Central memory CD8-positive, alpha-beta T cell (primary cell): ENCODE measurements at regions not wholly inside any gene's neighbourhood (a gene's known extent, or its start where the extent isn't known, plus 50 kb on each side); places are given as distances from the start of the nearest gene placed in this dataset.
"Not testable (repeated sequence)": the region's sequence is repeated elsewhere in the genome, so short reads cannot be mapped to it uniquely, and the experiment has no call there.

Experiments used
- ATAC-seq: fragments of 150-1000 bp; cut with Tn5 transposase; replicated peaks from 2 replicates; pipeline ENCODE4 v1.10.0; 2022; ENCODE audit warnings: mild to moderate bottlenecking, moderate FRiP score, moderate number of reproducible peaks; ENCODE audit not compliant: poor library complexity, severe bottlenecking; ENCODE audit errors: extremely low read depth
- DNase-seq, 2 donors: peaks; one replicate each; pipeline ENCODE4 v3.0.0; 2021; ENCODE audit warnings: low spot score in 2 of 2
- H3K27ac Mint-ChIP-seq: one replicate; pipeline ENCODE4 v1.8.0; 2022; ENCODE audit warnings: low read depth, mild to moderate bottlenecking, moderate library complexity, mixed read lengths
- H3K27me3 Mint-ChIP-seq: one replicate; pipeline ENCODE4 v1.8.0; 2022; ENCODE audit warnings: mixed read lengths
- H3K36me3 Mint-ChIP-seq: one replicate; pipeline ENCODE4 v1.8.0; 2022; ENCODE audit warnings: mild to moderate bottlenecking, moderate library complexity, mixed read lengths; ENCODE audit not compliant: insufficient read depth
- H3K4me1 Mint-ChIP-seq: one replicate; pipeline ENCODE4 v1.8.0; 2022; ENCODE audit warnings: mixed read lengths
- H3K4me3 Mint-ChIP-seq: one replicate; pipeline ENCODE4 v1.8.0; 2022; ENCODE audit warnings: mild to moderate bottlenecking, moderate library complexity, mixed read lengths
- H3K9me3 Mint-ChIP-seq: one replicate; pipeline ENCODE4 v1.8.0; 2022; ENCODE audit warnings: mixed read lengths

GRCh38 chr14:19096876-19097275, 129.6 kb downstream of the POTEM start:
- H3K4me3 Mint-ChIP-seq, ATAC-seq, H3K27me3 Mint-ChIP-seq, H3K4me1 Mint-ChIP-seq, H3K9me3 Mint-ChIP-seq, H3K27ac Mint-ChIP-seq, H3K36me3 Mint-ChIP-seq: not testable (repeated sequence)
- peak in 1 of 2 donors; percentile 9 for DNase-seq

DNA sequence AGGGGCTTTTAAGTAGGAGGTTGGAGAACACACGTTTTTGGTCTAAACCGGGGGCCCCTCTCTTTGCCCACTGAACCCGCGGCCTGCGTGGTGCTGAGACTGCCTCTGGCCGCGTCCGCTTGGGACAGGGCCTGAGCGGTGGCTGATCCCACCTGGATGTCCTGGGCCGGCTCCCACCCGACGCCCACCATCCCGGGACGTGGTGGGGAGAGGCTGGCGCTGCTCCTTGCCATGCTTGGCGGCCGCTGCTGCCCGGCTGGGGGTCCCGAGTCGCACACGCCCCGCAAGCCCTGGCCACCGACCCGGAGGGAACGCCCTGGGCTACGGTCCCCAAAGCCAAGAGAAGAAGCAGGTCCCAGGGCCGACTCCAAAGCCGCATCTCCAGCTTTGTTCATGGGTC, 130.1 kb downstream of the POTEM start:
- not testable (repeated sequence) for H3K4me1 Mint-ChIP-seq, H3K9me3 Mint-ChIP-seq, H3K36me3 Mint-ChIP-seq, H3K4me3 Mint-ChIP-seq, H3K27ac Mint-ChIP-seq, ATAC-seq, H3K27me3 Mint-ChIP-seq
- peak in 1 of 2 donors; percentile 15 for DNase-seq

GRCh38 chr14:19097750-19098149, 130.5 kb downstream of the POTEM start:
- H3K4me3 Mint-ChIP-seq, H3K27me3 Mint-ChIP-seq, H3K27ac Mint-ChIP-seq, H3K4me1 Mint-ChIP-seq, H3K9me3 Mint-ChIP-seq, H3K36me3 Mint-ChIP-seq, ATAC-seq: not testable (repeated sequence)
- DNase-seq: peak in 1 of 2 donors; percentile 9

DNA sequence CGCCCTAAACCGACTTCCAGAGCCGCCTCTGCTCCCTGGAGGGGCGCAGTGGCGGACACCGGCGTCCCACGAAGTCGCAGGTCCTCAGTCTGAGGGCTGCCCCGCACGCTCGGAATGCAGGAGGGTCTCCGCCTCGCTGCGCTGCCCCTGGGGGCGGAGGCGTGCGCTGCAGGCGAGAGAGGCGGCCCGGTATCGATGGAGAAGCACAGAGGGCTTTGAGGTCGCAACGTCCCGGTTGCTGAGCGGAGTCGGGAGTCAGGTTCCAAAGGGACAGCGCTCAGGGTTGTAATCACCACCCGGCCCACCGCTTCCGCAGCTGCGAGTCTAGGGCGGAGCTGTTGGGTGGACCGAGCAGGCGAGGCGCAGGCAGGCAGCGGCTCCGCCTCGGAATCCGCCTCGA, 131.0 kb downstream of the POTEM start:
- not testable (repeated sequence) for H3K36me3 Mint-ChIP-seq

DNA sequence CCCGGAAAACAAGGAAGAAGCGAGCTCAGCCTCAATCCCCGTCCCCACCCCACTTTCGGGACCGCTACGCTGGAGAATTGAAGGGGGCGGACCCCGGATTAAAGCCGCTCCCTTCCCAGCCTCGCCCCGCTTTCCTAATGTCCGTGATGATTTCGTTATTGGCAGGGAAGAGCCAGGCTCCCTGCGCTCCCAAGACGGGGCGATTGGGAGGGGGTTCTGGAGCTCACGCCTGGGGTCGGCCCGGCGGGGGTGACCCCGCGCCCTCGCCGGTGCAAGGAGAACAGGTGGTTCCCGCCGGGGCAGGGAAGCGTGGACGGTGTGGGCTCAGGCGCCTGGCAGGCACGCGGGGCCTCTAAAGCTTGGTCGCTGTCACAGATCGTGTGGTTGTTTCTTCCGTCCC, 131.5 kb downstream of the POTEM start:
- peak in 1 of 2 donors; percentile 22 for DNase-seq
- not testable (repeated sequence) for H3K27ac Mint-ChIP-seq, ATAC-seq, H3K27me3 Mint-ChIP-seq, H3K9me3 Mint-ChIP-seq, H3K36me3 Mint-ChIP-seq, H3K4me1 Mint-ChIP-seq, H3K4me3 Mint-ChIP-seq

More for the DNA sequence above, 131.0 kb downstream of the POTEM start:
- H3K9me3 Mint-ChIP-seq, H3K27ac Mint-ChIP-seq, H3K4me1 Mint-ChIP-seq, H3K4me3 Mint-ChIP-seq, DNase-seq, ATAC-seq, H3K27me3 Mint-ChIP-seq: not testable (repeated sequence)

DNA sequence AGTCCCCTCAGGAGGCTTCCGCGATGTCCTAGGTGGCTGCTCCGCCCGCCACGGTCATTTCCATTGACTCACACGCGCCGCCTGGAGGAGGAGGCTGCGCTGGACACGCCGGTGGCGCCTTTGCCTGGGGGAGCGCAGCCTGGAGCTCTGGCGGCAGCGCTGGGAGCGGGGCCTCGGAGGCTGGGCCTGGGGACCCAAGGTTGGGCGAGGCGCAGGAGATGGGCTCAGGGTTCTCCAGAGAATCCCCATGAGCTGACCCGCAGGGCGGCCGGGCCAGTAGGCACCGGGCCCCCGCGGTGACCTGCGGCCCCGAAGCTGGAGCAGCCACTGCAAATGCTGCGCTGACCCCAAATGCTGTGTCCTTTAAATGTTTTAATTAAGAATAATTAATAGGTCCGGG, 132.1 kb downstream of the POTEM start:
- not testable (repeated sequence) for H3K4me1 Mint-ChIP-seq, DNase-seq, H3K9me3 Mint-ChIP-seq, H3K36me3 Mint-ChIP-seq, ATAC-seq, H3K27ac Mint-ChIP-seq, H3K4me3 Mint-ChIP-seq, H3K27me3 Mint-ChIP-seq

- H3K36me3 Mint-ChIP-seq, H3K4me3 Mint-ChIP-seq, ATAC-seq, H3K9me3 Mint-ChIP-seq, H3K27ac Mint-ChIP-seq, H3K27me3 Mint-ChIP-seq, DNase-seq, H3K4me1 Mint-ChIP-seq: not testable (repeated sequence)
These were observed 132.7 kb downstream of the POTEM start for GRCh38 chr14:19099939-19100338.

DNA sequence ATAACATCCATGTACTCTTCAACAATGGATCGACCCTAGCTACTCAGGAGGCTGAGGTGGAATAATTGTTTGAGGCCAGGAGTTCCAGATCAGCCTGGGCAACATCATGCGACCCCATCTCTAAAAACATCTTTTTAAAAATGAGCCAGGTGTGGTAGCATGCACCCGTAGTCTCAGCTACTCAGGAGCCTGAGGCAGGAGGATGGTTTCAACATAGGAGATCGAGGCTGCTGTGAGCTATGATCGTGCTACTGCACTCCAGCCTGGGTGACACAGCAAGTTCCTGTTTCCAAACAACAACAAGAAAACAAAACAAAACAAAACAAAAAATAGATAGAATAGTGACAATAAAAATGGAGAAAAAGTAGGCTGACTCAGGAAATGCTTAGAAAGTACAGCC, 138.3 kb downstream of the POTEM start:
- H3K4me3 Mint-ChIP-seq, H3K9me3 Mint-ChIP-seq, H3K27me3 Mint-ChIP-seq, ATAC-seq, H3K27ac Mint-ChIP-seq, DNase-seq, H3K4me1 Mint-ChIP-seq, H3K36me3 Mint-ChIP-seq: not testable (repeated sequence)

GRCh38 chr14:19109887-19110286, 142.7 kb downstream of the POTEM start:
- H3K9me3 Mint-ChIP-seq, H3K27me3 Mint-ChIP-seq, ATAC-seq, DNase-seq, H3K36me3 Mint-ChIP-seq, H3K27ac Mint-ChIP-seq, H3K4me3 Mint-ChIP-seq, H3K4me1 Mint-ChIP-seq: not testable (repeated sequence)

DNA sequence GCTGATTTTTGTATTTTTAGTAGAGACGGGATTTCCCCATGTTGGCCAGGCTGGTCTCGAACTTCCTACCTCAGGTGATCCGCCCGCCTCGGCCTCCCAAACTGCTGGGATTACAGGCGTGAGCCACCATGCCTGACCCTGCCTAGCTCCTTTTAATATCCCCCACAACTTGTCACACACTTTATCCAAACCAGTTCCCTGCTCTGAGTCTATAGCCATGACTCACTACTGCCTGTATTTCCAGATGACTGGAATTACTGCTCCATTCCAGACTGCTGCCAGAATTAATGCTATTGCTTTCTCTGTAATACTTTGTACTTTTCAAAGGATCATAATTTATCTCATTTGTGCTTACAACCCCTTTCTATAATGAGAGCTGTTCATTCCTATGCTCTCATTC, 153.1 kb downstream of the POTEM start:
- H3K4me3 Mint-ChIP-seq, H3K9me3 Mint-ChIP-seq, DNase-seq, H3K27ac Mint-ChIP-seq, H3K4me1 Mint-ChIP-seq, H3K36me3 Mint-ChIP-seq, ATAC-seq, H3K27me3 Mint-ChIP-seq: not testable (repeated sequence)

DNA sequence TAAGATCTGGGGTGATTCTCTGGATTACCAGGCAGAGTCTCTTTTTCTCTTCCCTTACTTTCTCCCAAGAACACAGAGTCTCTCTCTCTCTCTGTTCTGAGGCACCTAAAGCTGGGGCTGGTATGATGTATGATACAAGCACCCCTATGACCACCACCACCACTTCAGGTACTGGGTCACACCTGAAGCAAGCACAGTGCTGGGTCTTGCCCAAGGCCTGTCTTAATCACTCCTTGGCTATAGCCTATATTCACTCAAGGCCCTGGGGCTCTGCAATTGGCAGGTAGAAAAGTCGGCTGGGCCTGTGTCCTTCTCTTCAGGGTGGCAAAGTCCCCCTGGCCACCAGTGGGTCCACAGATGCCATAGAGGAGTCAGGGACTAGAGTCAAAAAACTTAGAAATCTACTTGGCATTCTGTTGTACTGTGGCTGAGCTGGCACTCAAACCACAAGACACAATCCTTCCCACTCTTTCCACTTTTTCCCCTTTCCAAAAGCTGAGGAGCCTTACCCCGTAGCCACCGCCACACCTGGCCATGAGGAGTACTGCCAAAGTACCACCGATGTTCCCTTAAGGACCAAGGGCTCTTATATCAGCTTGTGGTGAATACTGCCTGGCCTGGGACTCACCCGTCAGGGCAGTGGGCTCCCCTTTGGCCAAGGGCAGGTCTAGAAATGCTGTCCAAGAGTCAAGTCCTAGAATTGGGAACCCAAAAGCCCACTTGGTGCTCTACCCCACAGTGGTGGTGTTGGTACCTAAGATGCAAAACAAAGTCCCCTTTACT, 159.2 kb downstream of the POTEM start:
- H3K4me3 Mint-ChIP-seq, H3K27ac Mint-ChIP-seq, H3K36me3 Mint-ChIP-seq, ATAC-seq, H3K27me3 Mint-ChIP-seq, H3K9me3 Mint-ChIP-seq, H3K4me1 Mint-ChIP-seq, DNase-seq: not testable (repeated sequence)

DNA sequence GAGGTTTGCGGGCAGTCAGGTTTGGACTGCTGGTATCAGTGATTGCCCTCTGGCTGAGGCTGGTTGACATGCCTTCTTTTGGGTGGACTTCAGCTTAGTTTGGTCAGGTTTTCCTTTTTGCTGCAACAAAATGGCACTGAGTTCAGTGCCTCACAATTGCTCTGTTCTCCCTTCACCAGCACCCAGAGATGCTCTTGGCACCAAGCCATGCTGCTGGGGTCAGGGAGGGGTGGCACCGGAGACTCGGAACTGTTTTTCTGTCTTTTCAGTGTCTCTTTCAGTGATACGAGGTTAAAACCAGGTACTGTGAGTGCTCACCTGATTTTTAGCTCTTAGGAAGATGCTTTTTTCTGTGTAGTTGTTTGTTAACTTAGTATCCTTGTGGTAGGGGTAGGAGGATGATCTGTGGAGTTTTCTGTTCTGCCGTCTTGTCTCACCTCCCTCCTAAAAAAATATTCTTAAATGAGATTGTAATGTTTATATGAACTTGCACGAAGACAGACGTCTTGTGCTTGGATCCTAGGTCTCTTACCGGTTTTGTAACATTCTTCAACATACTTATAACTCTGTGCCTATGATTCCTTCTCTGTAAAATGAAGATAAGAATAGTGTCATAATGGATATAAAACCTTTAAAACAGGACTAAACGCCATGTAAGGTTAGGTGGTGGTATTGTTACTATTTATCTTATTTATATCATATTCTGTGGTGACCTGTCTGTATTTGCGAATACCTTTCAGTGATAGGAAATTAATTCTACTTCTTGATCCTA, 160.6 kb downstream of the POTEM start:
- not testable (repeated sequence) for H3K27ac Mint-ChIP-seq, H3K9me3 Mint-ChIP-seq, ATAC-seq, DNase-seq, H3K4me1 Mint-ChIP-seq, H3K36me3 Mint-ChIP-seq, H3K27me3 Mint-ChIP-seq, H3K4me3 Mint-ChIP-seq

- not testable (repeated sequence) for DNase-seq, H3K36me3 Mint-ChIP-seq, H3K4me3 Mint-ChIP-seq, H3K27ac Mint-ChIP-seq, ATAC-seq, H3K27me3 Mint-ChIP-seq, H3K4me1 Mint-ChIP-seq, H3K9me3 Mint-ChIP-seq
These were observed 164.3 kb downstream of the POTEM start for GRCh38 chr14:19131553-19131952.
